Right cardiac atrium (tissue), 5 donors: ENCODE measurements at regions not wholly inside any gene's neighbourhood (a gene's known extent, or its start where the extent isn't known, plus 50 kb on each side); places are given as distances from the start of the nearest gene placed in this dataset.

Experiments used
- ATAC-seq, 2 donors: fragments of 200-7000 bp; cut with Tn5 transposase; one replicate each; pipeline versions ENCODE4 v1.8.0 to v1.9.1; 2020; ENCODE audit warnings: moderate library complexity in 2 of 2, mild to moderate bottlenecking in 1 of 2
- DNase-seq, 3 donors: peaks; one replicate each; pipeline ENCODE4 v3.0.0-alpha.2; 2020
- H3K27ac ChIP-seq: one replicate; pipeline ENCODE4 v1.5.1; 2013; ENCODE audit warnings: mild to moderate bottlenecking, low read length, control low read depth, moderate library complexity
- H3K27me3 ChIP-seq: one replicate; pipeline ENCODE4 v1.6.1; 2013; ENCODE audit not compliant: control insufficient read depth, insufficient read depth
- H3K4me1 ChIP-seq: one replicate; pipeline ENCODE4 v1.6.1; 2013; ENCODE audit warnings: low read length; ENCODE audit not compliant: control insufficient read depth, insufficient read depth
- H3K4me3 ChIP-seq: one replicate; pipeline ENCODE4 v1.5.1; 2013; ENCODE audit warnings: low read length, control low read depth
- H3K9me3 ChIP-seq: one replicate; pipeline ENCODE4 v1.6.1; 2013; ENCODE audit warnings: low read length; ENCODE audit not compliant: control insufficient read depth
- WGBS: extraction: QIAGEN DNeasy Blood & Tissue Kit; methylation state at CpG from one replicate; pipeline ENCODE4 v1.1.7; 2013; 5-methylcytosine and 5-hydroxymethylcytosine counted together
- intact Hi-C, 4 donors: fragments of 100-400 bp; cut with DNase I; formaldehyde crosslinking; loops; one replicate each; pipeline versions ENCODE4 v1.11.0 to v1.14.0; 2022 to 2023
- donor health status: healthy with polysubstance abuse.
- donor health status: DM: no; HTN: yes; CAD: no.
- donor health status: DM: no; HTN: no; CAD: no.
- donor health status: DM: no; HTN: yes; CAD: no; lungs with severe emphysema.
- donor health status: DM: yes; HTN: yes; CAD: no.

GRCh38 chr18:61244632-61245031, 88.6 kb upstream of the CDH20 start:
- no peaks in the 10 kb centered on the region for H3K4me1 ChIP-seq
- no peak overlapping the region for H3K4me3 ChIP-seq
- H3K27ac ChIP-seq, result no peak overlapping the region
- intact Hi-C loops, result no loop called here
- H3K9me3 ChIP-seq, result no peaks in the 10 kb centered on the region
- no peaks in the 10 kb centered on the region for H3K27me3 ChIP-seq
- 85% methylated on average over 3 of the region's 3 CpGs for WGBS
- ATAC-seq, result no peak
- DNase-seq, result no peak

GRCh38 chr18:61245276-61245675, 88.0 kb upstream of the CDH20 start:
- Histone ChIP-seq H3K27ac (no peak overlapping the region), H3K4me1 (no peaks in the 10 kb centered on the region), H3K27me3 (no peaks in the 10 kb centered on the region), H3K9me3 (no peaks in the 10 kb centered on the region), H3K4me3 (no peak overlapping the region)
- DNase-seq (no peak), ATAC-seq (no peak)
- 81% methylated on average over 3 of the region's 3 CpGs for whole genome bisulfite sequencing
- intact Hi-C loops, result no loop called here

GRCh38 chr18:61248589-61248988, 84.6 kb upstream of the CDH20 start:
- 76% methylated on average over 3 of the region's 3 CpGs for WGBS

GRCh38 chr18:61256291-61256690, 76.9 kb upstream of the CDH20 start:
- intact Hi-C loops, result no loop called here
- Histone ChIP-seq H3K4me3 (no peak overlapping the region), H3K9me3 (no peaks in the 10 kb centered on the region), H3K4me1 (no peaks in the 10 kb centered on the region), H3K27me3 (no peaks in the 10 kb centered on the region), H3K27ac (no peak overlapping the region)
- WGBS, result 81% methylated on average over 5 of the region's 5 CpGs
- no peak for DNase-seq
- no peak for ATAC-seq

More at GRCh38 chr18:61248589-61248988, 84.6 kb upstream of the CDH20 start:
- Histone ChIP-seq H3K27ac (no peak overlapping the region), H3K4me3 (no peak overlapping the region), H3K4me1 (no peaks in the 10 kb centered on the region), H3K27me3 (no peaks in the 10 kb centered on the region), H3K9me3 (no peaks in the 10 kb centered on the region)
- intact Hi-C loops, result no loop called here
- no peak for DNase-seq
- ATAC-seq, result no peak

GRCh38 chr18:61261870-61262269, 71.4 kb upstream of the CDH20 start:
- Histone ChIP-seq H3K4me3 (no peak overlapping the region), H3K4me1 (no peaks in the 10 kb centered on the region), H3K27ac (no peak overlapping the region), H3K27me3 (no peaks in the 10 kb centered on the region), H3K9me3 (no peaks in the 10 kb centered on the region)
- intact Hi-C loops, result no loop called here
- WGBS, result 86% methylated on average over 2 of the region's 2 CpGs
- ATAC-seq, result no peak
- DNase-seq, result no peak

GRCh38 chr18:61272793-61273192, 60.4 kb upstream of the CDH20 start:
- WGBS, result 77% methylated on average over 2 of the region's 2 CpGs
- Histone ChIP-seq H3K9me3 (no peaks in the 10 kb centered on the region), H3K4me3 (no peak overlapping the region), H3K27ac (no peak overlapping the region), H3K4me1 (no peaks in the 10 kb centered on the region), H3K27me3 (no peaks in the 10 kb centered on the region)
- ATAC-seq (no peak), DNase-seq (no peak)
- intact Hi-C loops, result no loop called here

GRCh38 chr18:61273533-61273932, 59.7 kb upstream of the CDH20 start:
- ATAC-seq, result no peak

GRCh38 chr18:61274416-61274960, 58.7 kb upstream of the CDH20 start:
- Histone ChIP-seq H3K4me3 (no peak overlapping the region), H3K9me3 (no peaks in the 10 kb centered on the region), H3K27me3 (no peaks in the 10 kb centered on the region), H3K27ac (no peak overlapping the region), H3K4me1 (no peaks in the 10 kb centered on the region)
- intact Hi-C loops, result no loop called here
- DNase-seq, result no peak
- no peak for ATAC-seq

More at GRCh38 chr18:61273533-61273932, 59.7 kb upstream of the CDH20 start:
- H3K27me3 ChIP-seq, result no peaks in the 10 kb centered on the region
- intact Hi-C loops, result no loop called here
- H3K4me1 ChIP-seq, result no peaks in the 10 kb centered on the region
- no peak overlapping the region for H3K27ac ChIP-seq
- WGBS, result 82% methylated on average over 3 of the region's 3 CpGs
- H3K4me3 ChIP-seq, result no peak overlapping the region
- DNase-seq, result no peak
- H3K9me3 ChIP-seq, result no peaks in the 10 kb centered on the region

- no peaks in the 10 kb centered on the region for H3K4me1 ChIP-seq
- intact Hi-C loops, result no loop called here
- no peak overlapping the region for H3K4me3 ChIP-seq
- H3K27ac ChIP-seq, result no peak overlapping the region
- no peaks in the 10 kb centered on the region for H3K27me3 ChIP-seq
- no peak for DNase-seq
- no peak for ATAC-seq
- no peaks in the 10 kb centered on the region for H3K9me3 ChIP-seq
Observed at GRCh38 chr18:61277808-61278207, 55.4 kb upstream of the CDH20 start.

- Histone ChIP-seq H3K9me3 (no peaks in the 10 kb centered on the region), H3K27me3 (no peaks in the 10 kb centered on the region), H3K4me3 (no peak overlapping the region), H3K27ac (no peak overlapping the region), H3K4me1 (no peaks in the 10 kb centered on the region)
- WGBS, result 79% methylated on average over 1 of the region's 1 CpG
- ATAC-seq (no peak), DNase-seq (no peak)
- intact Hi-C loops, result no loop called here
Observed at GRCh38 chr18:61281431-61281830, 51.8 kb upstream of the CDH20 start.

- Histone ChIP-seq H3K9me3 (no peaks in the 10 kb centered on the region), H3K4me3 (no peak overlapping the region), H3K4me1 (no peaks in the 10 kb centered on the region), H3K27ac (no peak overlapping the region), H3K27me3 (no peaks in the 10 kb centered on the region)
- WGBS, result 68% methylated on average over 2 of the region's 2 CpGs
- intact Hi-C loops, result no loop called here
- DNase-seq (no peak), ATAC-seq (no peak)
Observed at GRCh38 chr18:61282926-61283325, 50.3 kb upstream of the CDH20 start.
